Fibroblast of the conjunctiva (primary cell): ENCODE measurements at regions not wholly inside any gene's neighbourhood (a gene's known extent, or its start where the extent isn't known, plus 50 kb on each side); places are given as distances from the start of the nearest gene placed in this dataset.

ENCODE experiments used
- DNase-seq: peaks from one replicate; pipeline ENCODE4 v3.0.0-alpha.2; 2010; ENCODE audit warnings: low read depth

- DNase-seq = no peak
These were observed 76.7 kb downstream of the TRIM29 start for GRCh38 chr11:120061036-120061760.

- DNase-seq = no peak
These were observed 77.4 kb downstream of the TRIM29 start for GRCh38 chr11:120060512-120060911.

GRCh38 chr11:120058931-120059330, 79.0 kb downstream of the TRIM29 start:
- no peak for DNase-seq

GRCh38 chr11:120057595-120058581, 80.0 kb downstream of the TRIM29 start:
- DNase-seq = no peak

- DNase-seq = no peak
These were observed 80.9 kb downstream of the TRIM29 start for GRCh38 chr11:120057028-120057330.

- DNase-seq = no peak
These were observed 81.4 kb downstream of the TRIM29 start for GRCh38 chr11:120056301-120057027.

GRCh38 chr11:120055646-120056045, 82.3 kb downstream of the TRIM29 start:
- no peak for DNase-seq

GRCh38 chr11:120054753-120055045, 83.2 kb downstream of the TRIM29 start:
- DNase-seq = no peak

- no peak for DNase-seq
These were observed 83.7 kb downstream of the TRIM29 start for GRCh38 chr11:120054016-120054752.

- no peak for DNase-seq
These were observed 85.6 kb downstream of the TRIM29 start for GRCh38 chr11:120052196-120052775.

- no peak for DNase-seq
These were observed 93.8 kb downstream of the TRIM29 start for GRCh38 chr11:120044011-120044675.

GRCh38 chr11:120043328-120043945, 94.5 kb downstream of the TRIM29 start:
- no peak for DNase-seq

- no peak for DNase-seq
These were observed 96.3 kb downstream of the TRIM29 start for GRCh38 chr11:120041625-120042024.

- DNase-seq = no peak
These were observed 97.6 kb downstream of the TRIM29 start for GRCh38 chr11:120040151-120040840.

- DNase-seq = no peak
These were observed 98.9 kb downstream of the TRIM29 start for GRCh38 chr11:120039039-120039438.

GRCh38 chr11:120037111-120037510, 100.8 kb downstream of the TRIM29 start:
- no peak for DNase-seq

- no peak for DNase-seq
These were observed 102.2 kb downstream of the TRIM29 start for GRCh38 chr11:120035756-120036155.

- DNase-seq = no peak
These were observed 102.9 kb downstream of the TRIM29 start for GRCh38 chr11:120034881-120035630.

- DNase-seq = no peak
These were observed 103.6 kb downstream of the TRIM29 start for GRCh38 chr11:120034176-120034875.
